HepG2 (cell line): ENCODE measurements at regions not wholly inside any gene's neighbourhood (a gene's known extent, or its start where the extent isn't known, plus 50 kb on each side); places are given as distances from the start of the nearest gene placed in this dataset.

Experiments
- ATAC-seq: fragments of 200-7000 bp; cut with Tn5 transposase; 3 replicates; pipeline ENCODE4 v1.9.1; 2020; ENCODE audit warnings: mild to moderate bottlenecking, moderate library complexity
- BruUV-seq: library from RNA; stranded (reverse); fragments of 400-500 nt; replicated peaks from 2 replicates; lab custom pipeline; 2021; lab: Mats Ljungman, UMichigan
- CTCF ChIA-PET: fragments of 300-600 bp; formaldehyde crosslinking; extraction: SDS; loops from one replicate; lab custom pipeline; 2021; ENCODE audit warnings: low total read pairs, inconsistent platforms, low intra/inter-chr PET ratio; lab: Yijun Ruan, JAX
- POLR2A ChIA-PET: fragments of 350-600 bp; sonication (Branson Sonifier 250); formaldehyde crosslinking; loops from one replicate; lab custom pipeline; 2020; ENCODE audit warnings: antibody characterized with exemption, inconsistent platforms; lab: Yijun Ruan, JAX
- DNase-seq: peaks from one replicate; pipeline ENCODE4 v3.0.0-alpha.2; 2015; ENCODE audit warnings: low spot score
- FAIRE-seq: peaks from 3 replicates; lab custom pipeline; 2011; peaks lifted over from hg19 to GRCh38; lab: Jason Lieb, UNC
- H2AFZ ChIP-seq: one replicate; pipeline ENCODE4 v1.6.1; 2011; ENCODE audit warnings: low read length, inconsistent platforms
- H3K27ac ChIP-seq: fragments of 300-600 bp; 3 replicates; pipeline ENCODE4 v1.8.0; 2011; ENCODE audit warnings: mixed run types, mild to moderate bottlenecking, mixed read lengths, low read length, inconsistent platforms; ENCODE audit not compliant: insufficient read depth; ENCODE audit errors: extremely low read length
- H3K27me3 ChIP-seq, 2 experiments: fragments of 200-600 bp in 1 of 2; 2 replicates in 1 of 2; 3 replicates in 1 of 2; pipeline versions ENCODE4 v1.6.0 to v1.8.0; 2011; ENCODE audit warnings: low read length in 2 of 2, mild to moderate bottlenecking in 2 of 2, moderate library complexity in 2 of 2, inconsistent platforms in 1 of 2; ENCODE audit not compliant: insufficient read depth in 2 of 2, control insufficient read depth in 1 of 2
- H3K36me3 ChIP-seq, 2 experiments: fragments of 200-600 bp in 1 of 2; replicated peaks in 1 of 2; 2 replicates in 1 of 2; 3 replicates in 1 of 2; pipeline versions ENCODE4 v1.5.1 to v1.8.0; 2011; ENCODE audit warnings: low read length in 2 of 2, inconsistent platforms in 1 of 2; ENCODE audit not compliant: insufficient read depth in 2 of 2, control insufficient read depth in 1 of 2
- H3K4me1 ChIP-seq: 2 replicates; pipeline ENCODE4 v1.5.1; 2012; ENCODE audit warnings: low read length, inconsistent platforms; ENCODE audit not compliant: insufficient read depth
- H3K4me2 ChIP-seq: 2 replicates; pipeline ENCODE4 v1.6.0; 2011; ENCODE audit warnings: low read depth, low read length, inconsistent platforms
- H3K4me3 ChIP-seq, 3 experiments: fragments of 200-600 bp in 1 of 3; sonication (generic), shearing (Covaris generic) in 1 of 3; replicated peaks in 1 of 3; 2 replicates each; pipeline ENCODE4 v1.5.1; 2011 to 2016; ENCODE audit warnings: low read length in 3 of 3, inconsistent platforms in 2 of 3, low read depth in 2 of 3, mild to moderate bottlenecking in 2 of 3, control low read depth in 1 of 3, mixed read lengths in 1 of 3; ENCODE audit not compliant: insufficient read depth in 1 of 3
- H3K79me2 ChIP-seq: one replicate; pipeline ENCODE4 v1.6.1; 2011; ENCODE audit warnings: low read length, inconsistent platforms; ENCODE audit not compliant: insufficient read depth
- H3K9ac ChIP-seq: 2 replicates; pipeline ENCODE4 v1.6.0; 2011; ENCODE audit warnings: mild to moderate bottlenecking, low read depth, low read length, inconsistent platforms; ENCODE audit not compliant: insufficient read depth
- H3K9me3 ChIP-seq: 2 replicates; pipeline ENCODE4 v1.5.1; 2012; ENCODE audit warnings: mild to moderate bottlenecking, low read length
- H4K20me1 ChIP-seq: 2 replicates; pipeline ENCODE4 v1.6.0; 2011; ENCODE audit warnings: inconsistent platforms, mild to moderate bottlenecking, low read length, moderate library complexity; ENCODE audit not compliant: insufficient read depth
- KIAA2018 ChIP-seq: sonication (generic); formaldehyde crosslinking; IDR thresholded peaks from 2 replicates; pipeline ENCODE4 v1.5.0; 2020; ENCODE audit warnings: mild to moderate bottlenecking, missing genetic modification reagents, borderline replicate concordance
- PHF8 ChIP-seq: sonication (generic); formaldehyde crosslinking; IDR thresholded peaks from 2 replicates; pipeline ENCODE4 v1.5.0; 2020; ENCODE audit warnings: missing genetic modification reagents
- SP140L ChIP-seq: sonication (generic); formaldehyde crosslinking; IDR thresholded peaks from 2 replicates; pipeline ENCODE4 v1.4.0; 2020; ENCODE audit warnings: missing genetic modification reagents, borderline replicate concordance
- STAT5B ChIP-seq: sonication (generic); formaldehyde crosslinking; IDR thresholded peaks from 2 replicates; pipeline ENCODE4 v1.4.0; 2020; ENCODE audit warnings: missing genetic modification reagents
- TRIM24 ChIP-seq: sonication (generic); formaldehyde crosslinking; IDR thresholded peaks from 2 replicates; pipeline ENCODE4 v1.8.0; 2022; ENCODE audit warnings: mild to moderate bottlenecking, missing genetic modification reagents
- WGBS: methylation state at CpG from one replicate; pipeline ENCODE4 v1.1.6; 2017; ENCODE audit warnings: low lambda C conversion rate; 5-methylcytosine and 5-hydroxymethylcytosine counted together
- in situ Hi-C: cut with HindIII; loops from 2 replicates; pipeline ENCODE4 v1.10.0; 2017; ENCODE audit warnings: low pct_unique_long_range_greater_than_20kb; ENCODE audit not compliant: extremely low pct_ligation_motif_present
- intact Hi-C: fragments of 100-400 bp; cut with micrococcal nuclease; formaldehyde crosslinking; loops from one replicate; pipeline ENCODE4 v1.10.0; 2022; ENCODE audit not compliant: unreplicated experiment
- TF ChIP-seq, protein P1 (sequence below): sonication (generic); formaldehyde crosslinking; IDR thresholded peaks from 2 replicates; pipeline ENCODE4 v1.5.0; 2020; ENCODE audit warnings: mild to moderate bottlenecking, missing genetic modification reagents
- TF ChIP-seq, protein P2 (sequence below): sonication (generic); formaldehyde crosslinking; IDR thresholded peaks from 2 replicates; pipeline ENCODE4 v1.8.0; 2022; ENCODE audit warnings: mild to moderate bottlenecking, missing genetic modification reagents, moderate library complexity

- in situ Hi-C loops: no loop called here
- no peak overlapping the region for H2AFZ ChIP-seq
- 0 out of 5 replicates have a peak, but pooled peaks cover 0 to 3% of the 10 kb centered on the region in 2 experiments for H3K27me3 ChIP-seq
- H3K9me3 ChIP-seq: no peaks in the 10 kb centered on the region
- no peak overlapping the region for H3K9ac ChIP-seq
- POLR2A ChIA-PET: no interaction called here
- TF ChIP-seq, protein P1, sequence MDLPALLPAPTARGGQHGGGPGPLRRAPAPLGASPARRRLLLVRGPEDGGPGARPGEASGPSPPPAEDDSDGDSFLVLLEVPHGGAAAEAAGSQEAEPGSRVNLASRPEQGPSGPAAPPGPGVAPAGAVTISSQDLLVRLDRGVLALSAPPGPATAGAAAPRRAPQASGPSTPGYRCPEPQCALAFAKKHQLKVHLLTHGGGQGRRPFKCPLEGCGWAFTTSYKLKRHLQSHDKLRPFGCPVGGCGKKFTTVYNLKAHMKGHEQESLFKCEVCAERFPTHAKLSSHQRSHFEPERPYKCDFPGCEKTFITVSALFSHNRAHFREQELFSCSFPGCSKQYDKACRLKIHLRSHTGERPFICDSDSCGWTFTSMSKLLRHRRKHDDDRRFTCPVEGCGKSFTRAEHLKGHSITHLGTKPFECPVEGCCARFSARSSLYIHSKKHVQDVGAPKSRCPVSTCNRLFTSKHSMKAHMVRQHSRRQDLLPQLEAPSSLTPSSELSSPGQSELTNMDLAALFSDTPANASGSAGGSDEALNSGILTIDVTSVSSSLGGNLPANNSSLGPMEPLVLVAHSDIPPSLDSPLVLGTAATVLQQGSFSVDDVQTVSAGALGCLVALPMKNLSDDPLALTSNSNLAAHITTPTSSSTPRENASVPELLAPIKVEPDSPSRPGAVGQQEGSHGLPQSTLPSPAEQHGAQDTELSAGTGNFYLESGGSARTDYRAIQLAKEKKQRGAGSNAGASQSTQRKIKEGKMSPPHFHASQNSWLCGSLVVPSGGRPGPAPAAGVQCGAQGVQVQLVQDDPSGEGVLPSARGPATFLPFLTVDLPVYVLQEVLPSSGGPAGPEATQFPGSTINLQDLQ (CRISPR knock-in tag): no peak
- TF ChIP-seq STAT5B: no peak
- TF ChIP-seq KIAA2018 (CRISPR knock-in tag): no peak
- TF ChIP-seq, protein P2, sequence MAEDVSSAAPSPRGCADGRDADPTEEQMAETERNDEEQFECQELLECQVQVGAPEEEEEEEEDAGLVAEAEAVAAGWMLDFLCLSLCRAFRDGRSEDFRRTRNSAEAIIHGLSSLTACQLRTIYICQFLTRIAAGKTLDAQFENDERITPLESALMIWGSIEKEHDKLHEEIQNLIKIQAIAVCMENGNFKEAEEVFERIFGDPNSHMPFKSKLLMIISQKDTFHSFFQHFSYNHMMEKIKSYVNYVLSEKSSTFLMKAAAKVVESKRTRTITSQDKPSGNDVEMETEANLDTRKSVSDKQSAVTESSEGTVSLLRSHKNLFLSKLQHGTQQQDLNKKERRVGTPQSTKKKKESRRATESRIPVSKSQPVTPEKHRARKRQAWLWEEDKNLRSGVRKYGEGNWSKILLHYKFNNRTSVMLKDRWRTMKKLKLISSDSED: no peak
- TF ChIP-seq PHF8 (CRISPR knock-in tag): no peak
- TF ChIP-seq SP140L: no peak
- no peak for TF ChIP-seq TRIM24
- TF ChIP-seq, all 625 proteins: peak for 0
- no peak overlapping the region for H3K4me2 ChIP-seq
- no peaks in the 10 kb centered on the region for H3K36me3 ChIP-seq
- H3K4me1 ChIP-seq: no peaks in the 10 kb centered on the region
- no peak overlapping the region for H3K27ac ChIP-seq
- DNase-seq (no peak), ATAC-seq (no peak), FAIRE-seq (no peak)
- WGBS: under 1% methylated on average over 4 of the region's 4 CpGs
- H3K79me2 ChIP-seq: no peaks in the 10 kb centered on the region
- CTCF ChIA-PET: no interaction called here
- H3K4me3 ChIP-seq: no peak overlapping the region
- no peaks in the 10 kb centered on the region for H4K20me1 ChIP-seq
- intact Hi-C loops: no loop called here
- no TSS peak for BruUV-seq
Measured at GRCh38 chr1:102580806-102581205, 527.5 kb downstream of the COL11A1 start.
